ENCODE measurements at regions not wholly inside any gene's neighbourhood (a gene's known extent, or its start where the extent isn't known, plus 50 kb on each side); places are given as distances from the start of the nearest gene placed in this dataset.
"Not testable (repeated sequence)": the region's sequence is repeated elsewhere in the genome, so short reads cannot be mapped to it uniquely, and the experiment has no call there.

DNA sequence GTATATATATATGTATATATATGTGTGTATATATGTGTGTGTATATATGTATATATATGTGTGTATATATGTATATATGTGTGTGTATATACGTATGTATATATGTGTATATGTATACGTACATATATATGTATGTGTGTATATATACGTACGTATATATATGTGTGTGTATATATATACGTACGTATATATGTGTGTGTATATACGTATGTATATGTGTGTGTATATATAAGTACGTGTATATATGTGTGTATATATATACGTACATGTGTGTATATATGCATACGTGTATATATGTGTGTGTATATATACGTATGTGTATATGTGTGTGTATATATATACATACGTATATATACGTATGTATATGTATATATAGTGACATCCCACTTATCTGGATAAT, 154.4 kb downstream of the CDRT15L2 start:
- DNase-seq (ENCODE audit: low read depth), result no peak

DNA sequence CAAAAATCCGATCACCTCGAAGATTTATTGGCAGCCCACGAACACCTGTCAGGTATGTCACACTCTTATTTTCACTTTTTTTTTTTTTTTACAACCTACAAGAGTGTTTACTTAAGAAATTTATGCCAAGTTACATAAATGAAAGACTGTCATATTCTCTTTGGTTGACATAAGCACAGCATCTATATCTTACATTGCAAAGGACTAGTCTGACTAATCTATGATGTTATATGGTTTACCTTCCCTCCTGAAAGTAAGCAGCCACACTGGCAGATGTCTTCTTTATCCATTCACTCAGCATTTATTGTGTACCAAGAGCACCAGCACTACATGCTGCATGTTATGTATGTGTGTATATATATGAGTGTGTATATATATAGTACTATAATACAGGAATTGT, 156.3 kb downstream of the CDRT15L2 start:
- no peak for DNase-seq (ENCODE audit: low read depth)

DNA sequence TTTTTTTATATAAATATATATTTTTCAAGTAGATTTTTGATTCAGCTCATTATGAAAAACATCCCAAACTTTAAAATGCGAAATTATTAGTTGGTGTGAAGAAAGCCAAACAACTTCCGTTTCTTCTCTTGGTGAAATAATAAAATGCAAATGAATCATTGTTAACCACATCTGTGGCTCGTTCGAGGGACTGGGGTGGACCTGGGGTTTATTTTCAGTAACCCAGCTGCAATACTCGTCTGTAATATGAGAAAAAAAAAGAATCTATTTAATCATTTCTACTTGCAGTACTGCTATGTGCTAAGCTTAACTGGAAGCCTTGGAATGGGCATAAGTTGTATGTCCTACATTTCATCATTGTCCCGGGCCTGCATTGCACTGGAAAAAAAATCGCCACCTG, 158.1 kb downstream of the CDRT15L2 start:
- not testable (repeated sequence) for DNase-seq (ENCODE audit: low read depth)

DNA sequence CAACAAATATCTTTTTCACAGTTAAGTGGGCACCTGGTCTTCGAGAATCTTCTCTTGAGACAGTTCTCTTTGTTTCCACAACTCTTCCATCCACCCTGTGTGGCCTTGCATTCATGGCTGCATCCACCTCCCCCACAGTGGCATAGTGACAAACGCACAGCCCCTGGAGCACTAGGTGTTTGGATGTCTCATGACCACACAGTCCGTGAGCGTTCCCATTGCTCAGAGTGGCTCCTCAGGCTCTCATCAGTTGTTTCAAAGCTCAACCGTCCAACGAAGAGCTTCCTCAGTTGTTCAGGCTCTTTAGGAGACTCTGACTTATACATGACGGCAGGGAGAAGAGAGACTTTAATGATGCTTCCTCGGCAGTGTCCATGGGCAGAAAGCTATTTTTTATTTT, 191.6 kb downstream of the CDRT15L2 start:
- DNase-seq (ENCODE audit: low read depth), result no peak

DNA sequence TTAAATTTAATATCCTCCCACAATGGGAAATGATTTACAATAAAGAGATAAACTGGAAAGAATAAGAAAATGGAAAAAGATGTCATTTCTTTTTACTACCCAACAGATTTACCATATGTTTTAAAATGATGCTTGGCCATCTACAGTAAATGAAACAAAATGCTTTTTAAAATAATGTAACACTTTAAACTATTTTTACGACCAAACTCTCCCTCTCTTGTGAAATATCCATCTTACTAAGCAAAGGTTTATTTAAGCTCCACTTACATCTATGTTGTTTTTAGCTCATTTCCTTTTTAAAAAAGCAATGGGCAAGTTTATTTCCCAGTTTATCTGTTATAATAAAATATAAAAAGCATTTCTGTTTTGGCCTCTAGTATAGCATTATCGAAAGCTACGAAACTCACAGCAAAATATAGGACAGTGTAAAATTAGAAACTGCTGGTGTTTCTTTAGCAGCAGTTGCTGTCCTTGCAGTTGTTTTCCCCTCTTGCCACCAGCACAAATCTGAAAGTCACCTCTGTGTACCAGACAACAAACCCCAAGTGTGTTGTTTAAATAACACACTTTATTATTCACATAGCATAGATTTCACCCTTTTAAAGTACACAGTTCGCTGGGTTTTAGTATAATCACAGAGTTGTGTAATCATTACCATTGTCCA, 195.1 kb downstream of the CDRT15L2 start:
- no peak for DNase-seq (ENCODE audit: low read depth)

DNA sequence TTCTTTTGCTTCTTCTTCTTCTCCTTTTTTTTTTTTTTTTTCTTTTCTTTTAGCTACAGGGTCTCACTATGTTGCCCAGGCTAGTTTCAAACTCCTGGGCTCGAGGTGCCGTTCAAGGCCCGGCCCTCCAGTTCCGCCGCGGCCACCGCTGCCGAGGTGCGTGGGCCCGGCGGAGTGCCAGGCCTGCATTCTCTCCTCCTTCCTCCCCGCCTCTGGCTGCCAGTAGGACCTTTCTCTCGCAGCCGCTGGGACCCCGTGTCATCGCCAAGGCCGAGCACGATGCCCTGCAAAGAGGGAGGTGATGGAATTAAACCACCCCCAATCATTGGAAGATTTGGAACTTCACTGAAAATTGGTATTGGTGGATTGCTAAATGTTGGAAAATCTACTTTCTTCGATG, 195.8 kb downstream of the CDRT15L2 start:
- no peak for DNase-seq (ENCODE audit: low read depth)

DNA sequence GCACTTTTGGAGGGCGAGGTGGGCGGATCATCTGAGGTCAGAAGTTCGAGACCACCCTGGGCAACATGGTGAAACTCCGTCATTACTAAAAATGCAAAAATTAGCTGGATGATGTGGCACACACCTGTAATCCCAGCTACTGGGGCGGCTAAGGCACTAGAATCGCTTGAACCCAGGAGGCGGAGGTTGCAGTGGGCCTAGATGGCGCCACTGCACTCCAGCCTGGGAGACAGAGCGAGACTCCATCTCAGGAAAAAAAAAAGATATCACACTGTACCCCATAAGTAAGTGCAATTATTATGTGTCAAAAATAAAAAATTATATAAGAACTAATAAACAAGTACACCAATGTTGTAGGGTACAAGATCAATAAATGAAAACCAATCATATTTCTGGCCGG, 200.0 kb downstream of the CDRT15L2 start:
- DNase-seq (ENCODE audit: low read depth), result no peak

DNA sequence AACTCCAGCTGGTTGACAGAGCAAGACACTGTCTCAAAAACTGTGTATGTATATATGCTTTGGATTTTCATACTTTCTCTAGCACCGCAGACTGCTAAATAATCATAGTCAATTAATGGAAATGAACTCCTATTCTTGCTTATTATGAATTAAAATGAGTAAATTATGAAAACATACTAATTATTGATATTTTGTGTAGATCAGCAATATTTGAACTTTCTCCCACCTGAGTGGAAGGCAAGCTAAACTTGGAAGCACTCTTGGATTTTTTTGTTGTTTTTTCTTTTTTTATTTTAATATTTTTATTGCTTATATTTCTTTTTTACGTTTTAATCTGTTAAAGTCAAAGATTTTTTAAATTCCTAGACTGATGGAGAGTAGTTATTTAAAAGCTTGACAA, 201.7 kb downstream of the CDRT15L2 start:
- DNase-seq (ENCODE audit: low read depth), result no peak

DNA sequence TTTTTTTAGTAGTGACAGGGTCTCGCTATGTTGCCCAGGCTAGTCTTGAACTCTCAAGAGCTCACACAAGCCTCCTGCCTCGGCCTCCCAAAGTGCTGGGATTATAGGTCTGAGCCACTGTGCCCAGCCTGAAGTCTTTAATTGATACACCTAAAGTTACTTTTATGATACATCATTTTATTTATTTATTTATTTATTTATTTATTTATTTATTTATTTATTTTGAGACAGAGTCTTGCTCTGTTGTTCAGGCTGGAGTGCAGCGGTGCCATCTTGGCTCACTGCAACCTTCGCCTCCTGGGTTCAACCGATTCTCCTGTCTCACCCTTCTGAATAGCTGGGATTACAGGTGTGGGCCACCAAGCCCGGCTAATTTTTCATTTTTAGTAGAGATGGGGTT, 202.3 kb downstream of the CDRT15L2 start:
- DNase-seq (ENCODE audit: low read depth), result not testable (repeated sequence)

DNA sequence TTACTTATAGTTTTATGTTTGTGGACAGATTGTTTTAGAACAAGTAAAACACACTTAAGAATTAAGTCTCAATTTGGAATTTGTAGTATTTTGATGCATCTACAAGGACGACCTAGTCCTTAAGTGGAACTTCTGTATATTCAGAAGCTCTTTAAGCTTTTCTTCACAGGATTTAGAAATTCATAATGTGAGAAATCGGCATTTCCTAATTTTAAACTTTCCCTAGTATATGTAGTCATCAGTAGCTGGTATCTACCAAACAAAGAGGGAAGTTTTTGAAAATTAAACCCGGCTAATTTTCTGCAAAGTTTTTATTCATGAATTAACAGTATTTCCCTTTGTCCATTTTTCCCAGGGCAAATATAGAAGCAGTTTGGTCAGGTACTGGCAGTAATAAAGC, 203.6 kb downstream of the CDRT15L2 start:
- no peak for DNase-seq (ENCODE audit: low read depth)

DNA sequence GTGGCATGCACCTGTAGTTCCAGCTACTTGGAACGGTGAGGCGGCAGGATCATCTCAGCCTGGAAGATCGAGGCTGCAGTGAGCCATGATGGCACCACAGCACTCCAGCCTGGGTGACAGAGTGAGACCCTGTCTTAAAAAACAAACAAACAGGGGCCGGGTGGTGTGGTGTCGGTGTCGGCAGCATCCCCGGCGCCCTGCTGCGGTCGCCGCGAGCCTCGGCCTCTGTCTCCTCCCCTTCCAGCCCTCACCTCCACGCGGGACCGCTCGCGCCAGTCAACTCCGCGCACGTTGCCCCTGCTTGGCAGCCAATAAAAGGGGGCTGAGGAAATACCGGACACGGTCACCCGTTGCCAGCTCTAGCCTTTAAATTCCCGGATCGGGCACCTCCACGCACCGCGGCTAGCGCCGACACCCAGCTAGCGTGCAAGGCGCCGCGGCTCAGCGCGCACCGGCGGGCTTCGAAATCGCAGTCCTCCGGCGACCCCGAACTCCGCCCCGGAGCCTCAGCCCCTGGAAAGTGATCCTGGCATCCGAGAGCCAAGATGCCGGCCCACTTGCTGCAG, 204.7 kb downstream of the CDRT15L2 start:
- no peak for DNase-seq (ENCODE audit: low read depth)

DNA sequence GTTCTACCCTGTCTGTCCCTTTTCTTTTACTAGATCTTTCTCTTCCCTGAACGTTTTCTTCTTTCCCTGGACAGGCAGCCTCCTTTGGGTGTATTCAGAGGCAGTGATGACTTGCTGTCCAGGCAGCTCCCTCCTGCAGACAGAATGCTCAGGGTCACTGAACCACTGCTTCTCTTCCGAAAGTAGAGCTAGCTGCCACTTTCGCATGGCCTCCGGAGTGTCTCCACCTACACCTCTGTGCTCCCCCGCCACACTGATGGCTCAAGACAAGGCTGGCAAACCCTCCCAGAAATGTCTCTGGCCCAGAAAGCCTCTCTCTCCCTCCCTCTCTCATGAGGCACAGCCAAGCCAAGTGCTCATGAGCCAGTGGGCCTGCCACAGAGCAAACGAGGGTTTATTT, 207.8 kb downstream of the CDRT15L2 start:
- DNase-seq (ENCODE audit: low read depth), result no peak

DNA sequence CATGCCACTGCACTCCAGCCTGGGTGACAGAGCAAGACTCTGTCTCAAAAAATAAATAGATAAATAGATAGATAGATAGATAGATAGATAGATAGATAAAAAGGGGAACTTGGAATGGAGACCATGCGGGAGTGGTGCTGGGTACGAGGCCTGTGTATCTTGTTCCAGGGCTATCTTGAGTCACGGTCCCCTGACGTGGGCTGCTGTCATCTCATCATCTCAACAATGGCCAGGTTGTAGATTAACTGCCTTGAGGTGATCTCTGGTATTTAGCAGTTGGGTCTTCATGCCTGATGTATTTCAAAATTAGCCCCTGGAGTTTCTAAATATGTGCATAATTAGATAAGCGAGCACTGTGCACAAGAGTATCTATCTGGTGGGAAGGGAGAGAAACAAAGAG, 212.1 kb downstream of the CDRT15L2 start:
- DNase-seq (ENCODE audit: low read depth), result no peak

DNA sequence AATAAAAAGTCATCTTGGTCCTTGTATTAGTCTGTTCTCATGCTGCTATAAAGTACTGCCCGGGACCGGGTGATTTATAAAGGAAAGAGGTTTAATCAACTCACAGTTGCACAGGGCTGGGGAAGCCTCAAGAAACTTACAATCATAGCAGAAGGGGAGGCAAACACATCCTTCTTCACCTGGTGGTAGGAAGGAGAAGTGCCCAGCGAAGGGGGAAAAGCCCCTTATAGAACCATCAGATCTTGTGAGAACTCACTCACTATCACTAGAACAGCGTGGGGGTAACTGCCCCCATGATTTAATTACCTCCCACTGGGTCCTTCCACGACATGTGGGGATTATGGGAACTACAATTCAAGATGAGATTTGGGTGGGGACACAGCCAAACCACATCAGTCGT, 215.0 kb downstream of the CDRT15L2 start:
- DNase-seq (ENCODE audit: low read depth), result not testable (repeated sequence)

DNA sequence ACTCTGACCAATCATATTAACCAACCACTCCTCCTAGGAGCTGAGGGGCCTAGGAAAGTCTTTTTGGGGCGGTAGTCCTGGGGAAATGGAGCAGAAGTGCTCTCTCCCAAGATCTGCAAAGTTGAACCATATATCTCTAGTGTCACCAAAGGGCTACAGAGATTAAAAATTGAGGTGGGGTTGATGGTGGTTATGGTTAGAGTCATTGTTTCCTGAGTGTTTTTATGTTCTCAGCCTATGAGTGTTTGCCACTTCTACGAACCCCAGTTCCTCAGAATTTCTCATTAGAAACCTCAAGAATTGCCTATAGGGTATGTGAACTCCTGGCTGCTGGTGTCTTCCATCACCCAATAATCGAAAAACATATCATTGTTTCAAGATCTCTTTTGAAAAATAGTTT, 217.8 kb downstream of the CDRT15L2 start:
- DNase-seq (ENCODE audit: low read depth), result no peak

DNA sequence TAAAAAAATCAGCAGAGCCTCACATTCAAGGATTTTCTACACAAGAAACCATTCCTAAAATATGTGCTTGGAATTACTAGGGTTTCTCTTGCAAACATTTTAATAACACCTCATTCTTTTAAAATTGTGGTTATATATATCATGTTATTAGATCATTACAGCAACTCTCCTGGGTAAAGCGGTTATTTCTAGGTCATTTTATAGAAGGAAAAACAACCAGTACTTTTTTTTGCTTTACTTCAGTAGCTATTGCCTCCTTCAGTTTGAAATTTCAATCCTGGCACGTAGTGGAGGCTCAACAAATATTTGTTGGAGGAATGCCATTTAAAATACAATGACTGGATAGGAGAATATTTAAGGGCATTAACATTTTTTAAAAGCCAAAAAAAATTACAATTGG, 220.6 kb downstream of the CDRT15L2 start:
- no peak for DNase-seq (ENCODE audit: low read depth)

DNA sequence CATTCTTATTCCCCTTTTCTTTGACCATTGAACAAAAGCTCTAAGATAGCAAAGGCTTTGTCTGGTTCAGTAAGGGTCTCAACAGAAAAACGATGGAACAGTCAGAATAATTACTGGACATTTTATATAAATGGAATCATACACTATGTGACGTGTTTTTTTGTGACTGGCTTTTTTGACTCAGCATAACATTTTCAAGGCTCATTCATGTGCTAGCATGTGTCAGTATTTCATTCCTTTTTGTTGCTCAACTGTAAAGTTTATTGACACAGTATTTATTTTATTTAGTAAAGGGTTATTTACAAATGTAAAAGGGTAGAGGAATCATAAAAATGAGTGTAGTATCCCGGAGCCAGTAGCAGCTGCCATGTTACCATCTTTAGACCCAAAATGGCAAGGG, 226.2 kb downstream of the CDRT15L2 start:
- no peak for DNase-seq (ENCODE audit: low read depth)

DNA sequence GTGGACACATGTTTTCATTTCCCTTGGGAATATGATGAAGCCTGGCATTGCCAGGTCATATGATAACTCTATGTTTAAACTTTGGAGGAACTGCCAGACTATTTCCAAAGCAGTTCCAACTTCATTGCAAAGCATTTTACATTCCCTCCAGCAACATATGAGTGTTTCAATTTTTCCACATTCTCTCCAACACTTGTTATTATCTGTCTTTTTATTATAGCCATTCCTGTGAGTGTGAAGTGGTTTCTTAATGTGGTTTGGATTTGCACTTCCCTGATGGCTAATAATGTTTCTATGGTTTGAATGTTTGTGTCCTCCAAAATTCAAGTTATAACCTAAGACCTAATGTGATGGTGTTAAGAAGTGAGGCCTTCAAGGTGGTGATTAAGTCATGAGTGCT, 228.0 kb downstream of the CDRT15L2 start:
- not testable (repeated sequence) for DNase-seq (ENCODE audit: low read depth)

DNA sequence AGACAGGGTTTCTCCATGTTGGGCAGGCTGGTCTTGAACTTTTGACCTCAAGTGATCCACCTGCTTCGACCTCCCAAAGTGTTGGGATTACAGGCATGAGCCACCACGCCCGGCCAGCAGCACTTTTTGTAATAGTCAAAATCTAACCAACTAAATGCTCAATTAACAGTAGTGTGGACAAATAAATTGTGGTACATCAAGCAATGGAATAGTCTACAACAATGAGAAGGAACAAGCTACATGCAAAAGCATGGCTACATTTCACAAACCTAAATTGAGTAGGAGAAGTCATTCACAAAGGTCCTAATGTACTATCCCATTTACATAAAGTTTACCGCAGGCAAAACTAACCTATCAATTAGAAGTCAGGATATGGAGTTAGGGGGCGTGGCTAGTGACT, 227.4 kb downstream of the USP22 start:
- not testable (repeated sequence) for DNase-seq (ENCODE audit: low read depth)

DNA sequence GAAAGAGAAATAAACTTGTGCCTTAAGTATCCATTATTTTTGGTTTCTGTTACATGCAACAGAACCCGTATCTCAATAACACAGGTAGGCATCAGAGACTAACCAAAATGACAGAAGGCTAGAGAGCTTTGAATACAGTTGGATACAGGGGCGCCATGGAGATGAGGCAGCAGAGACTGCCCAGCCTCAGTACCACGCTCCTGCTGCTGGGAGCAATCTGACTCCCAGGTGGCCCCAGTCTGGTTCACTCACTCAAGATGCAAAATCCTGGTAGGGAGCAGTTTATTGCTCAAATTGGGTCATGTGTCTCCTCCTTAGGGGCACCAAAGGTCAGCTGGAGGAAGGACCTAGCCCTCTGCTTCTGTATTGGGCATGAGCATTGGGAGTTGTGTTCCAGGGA, 218.9 kb downstream of the USP22 start:
- no peak for DNase-seq (ENCODE audit: low read depth)

DNA sequence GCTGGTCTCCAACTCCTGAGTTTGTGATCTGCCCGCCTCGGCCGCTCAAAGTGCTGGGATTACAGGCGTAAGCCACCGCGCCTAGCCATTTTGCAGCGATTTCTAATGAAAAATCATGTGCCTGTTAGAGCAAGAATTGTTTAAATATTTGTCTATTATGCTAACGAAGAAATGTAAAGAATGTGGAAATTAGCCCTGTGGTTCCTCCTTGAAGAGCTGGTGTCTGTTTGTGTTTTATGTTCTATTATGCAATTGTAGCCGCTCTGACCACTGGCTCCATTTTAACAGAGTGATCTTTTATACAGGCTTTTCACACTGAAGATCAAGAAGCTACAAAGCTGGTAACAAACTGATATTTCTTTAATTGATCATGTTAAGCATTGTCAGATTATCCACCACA, 217.3 kb downstream of the USP22 start:
- no peak for DNase-seq (ENCODE audit: low read depth)

DNA sequence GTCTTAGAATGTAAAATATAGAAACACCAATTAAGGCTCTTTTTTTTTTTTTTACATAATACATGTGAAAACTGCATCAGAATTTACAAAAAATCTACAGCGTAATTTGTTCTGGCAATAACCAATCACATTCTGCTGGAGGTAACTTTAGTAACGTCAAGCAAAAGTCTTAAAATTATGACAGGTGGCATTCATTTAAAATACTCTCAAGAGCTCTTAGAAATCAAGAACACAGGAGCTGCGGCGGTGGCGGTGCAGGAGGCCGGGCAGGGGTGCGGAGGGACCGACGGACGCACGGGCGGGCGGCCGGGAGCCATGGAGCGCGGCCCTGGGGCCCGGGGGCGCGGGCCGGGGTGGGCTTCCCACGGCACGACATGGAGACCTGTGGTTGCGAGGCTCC, 202.4 kb downstream of the USP22 start:
- not testable (repeated sequence) for DNase-seq (ENCODE audit: low read depth)

DNA sequence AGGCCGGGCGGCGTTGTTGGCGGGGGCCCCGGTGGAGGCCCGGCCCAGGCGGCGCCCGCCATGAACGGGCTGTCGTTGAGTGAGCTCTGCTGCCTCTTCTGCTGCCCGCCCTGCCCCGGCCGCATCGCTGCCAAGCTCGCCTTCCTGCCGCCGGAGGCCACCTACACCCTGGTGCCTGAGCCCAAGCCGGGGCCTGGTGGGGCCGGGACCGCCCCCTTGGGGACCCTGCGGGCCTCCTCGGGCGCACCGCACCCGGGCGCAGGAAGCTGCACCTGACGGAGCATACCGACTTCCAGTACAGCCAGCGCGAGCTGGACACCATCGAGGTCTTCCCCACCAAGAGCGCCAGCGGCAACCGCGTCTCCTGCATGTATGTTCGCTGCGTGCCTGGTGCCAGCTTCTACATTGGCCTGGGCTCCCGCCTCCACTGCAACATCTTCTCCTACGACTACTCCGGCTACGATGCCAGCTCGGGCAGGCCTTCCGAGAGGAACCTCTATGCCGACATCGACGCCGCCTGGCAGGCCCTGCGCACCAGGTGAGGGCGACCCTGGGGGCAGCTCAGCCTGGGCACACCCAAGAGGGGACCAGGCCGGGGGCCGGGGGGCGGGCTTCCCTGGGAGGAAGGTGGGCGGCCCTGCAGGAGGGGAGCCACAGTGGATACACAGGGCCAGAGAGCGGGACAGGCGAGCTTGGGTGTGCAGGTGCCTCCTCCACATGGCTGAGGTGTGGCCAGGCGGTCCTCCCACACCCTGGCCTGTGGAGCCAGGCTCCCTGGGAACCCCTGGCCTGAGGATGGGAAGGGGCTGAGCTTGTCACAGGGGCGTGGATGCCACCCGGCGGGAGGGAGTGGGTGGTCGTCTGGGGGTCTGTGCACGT, 201.6 kb downstream of the USP22 start:
- not testable (repeated sequence) for DNase-seq (ENCODE audit: low read depth)
